HCT116 (cell line): ENCODE measurements at regions not wholly inside any gene's neighbourhood (a gene's known extent, or its start where the extent isn't known, plus 50 kb on each side); places are given as distances from the start of the nearest gene placed in this dataset.

Source experiments
- ATAC-seq: fragments of 200-7000 bp; cut with Tn5 transposase; 2 replicates; pipeline ENCODE4 v1.9.1; 2020; ENCODE audit warnings: mild to moderate bottlenecking, moderate library complexity
- BruUV-seq: library from RNA; stranded (reverse); fragments of 400-500 nt; replicated peaks from 2 replicates; lab custom pipeline; 2021; lab: Mats Ljungman, UMichigan
- CTCF ChIA-PET: fragments of 300-600 bp; sonication (Branson Sonifier 250); formaldehyde crosslinking; loops from one replicate; lab custom pipeline; 2021; ENCODE audit warnings: antibody characterized with exemption; lab: Charles Lee
- POLR2A ChIA-PET: fragments of 300-600, 350-600 bp; sonication (Branson Sonifier 250); formaldehyde crosslinking; loops from one replicate; lab custom pipeline; 2021; ENCODE audit warnings: antibody characterized with exemption; lab: Charles Lee
- RAD21 ChIA-PET, 2 experiments: fragments of 300-600 bp; sonication (Branson Sonifier 250); formaldehyde crosslinking; loops; one replicate each; lab custom pipeline; 2023; ENCODE audit warnings: low total read pairs in 2 of 2; ENCODE audit not compliant: uncharacterized antibody in 2 of 2, unreplicated experiment in 2 of 2, low non-redundant PET in 1 of 2; lab: Charles Lee
- DNase-seq: peaks from one replicate; pipeline ENCODE4 v3.0.0-alpha.2; 2010; ENCODE audit warnings: low read depth, low spot score
- H2AFZ ChIP-seq: fragments of 200-600 bp; shearing (Covaris generic), sonication (generic); 2 replicates; pipeline ENCODE4 v1.6.1; 2017; ENCODE audit warnings: low read depth, mixed run types, mixed read lengths, antibody characterized with exemption, low read length; ENCODE audit not compliant: poor library complexity, severe bottlenecking
- H3K27ac ChIP-seq: 2 replicates; pipeline ENCODE4 v1.5.1; 2012; ENCODE audit warnings: low read depth, low read length
- H3K27me3 ChIP-seq: fragments of 200-600 bp; sonication (generic); 2 replicates; pipeline ENCODE4 v1.6.1; 2016; ENCODE audit warnings: mixed run types, low read length, mixed read lengths; ENCODE audit not compliant: insufficient read depth
- H3K36me3 ChIP-seq, 2 experiments: fragments of 200-500 bp in 1 of 2; fragments of 200-600 bp in 1 of 2; sonication (Bioruptor generic) in 1 of 2; sonication (generic) in 1 of 2; 2 replicates each; pipeline versions ENCODE4 v1.5.1 to v1.6.1; 2014 to 2016; ENCODE audit warnings: low read length in 2 of 2, inconsistent platforms in 1 of 2, mixed read lengths in 1 of 2, mixed run types in 1 of 2; ENCODE audit not compliant: insufficient read depth in 2 of 2, control insufficient read depth in 1 of 2
- H3K4me1 ChIP-seq, 2 experiments: fragments of 200-600 bp in 1 of 2; sonication (generic) in 1 of 2; 2 replicates each; pipeline versions ENCODE4 v1.5.1 to v1.6.1; 2012 to 2017; ENCODE audit warnings: low read length in 2 of 2, inconsistent platforms in 1 of 2, mild to moderate bottlenecking in 1 of 2, mixed read lengths in 1 of 2, mixed run types in 1 of 2, moderate library complexity in 1 of 2; ENCODE audit not compliant: insufficient read depth in 2 of 2, control insufficient read depth in 1 of 2
- H3K4me2 ChIP-seq: fragments of 200-600 bp; sonication (generic); 2 replicates; pipeline ENCODE4 v1.6.1; 2017; ENCODE audit warnings: mixed run types, low read length, mixed read lengths
- H3K4me3 ChIP-seq, 2 experiments: fragments of 200-600 bp in 1 of 2; sonication (generic) in 1 of 2; replicated peaks in 1 of 2; 2 replicates each; pipeline ENCODE4 v1.5.1; 2011 to 2016; ENCODE audit warnings: low read length in 2 of 2, control low read depth in 1 of 2, low read depth in 1 of 2, mild to moderate bottlenecking in 1 of 2, mixed read lengths in 1 of 2, mixed run types in 1 of 2
- H3K79me2 ChIP-seq: fragments of 200-600 bp; sonication (generic); 2 replicates; pipeline ENCODE4 v1.6.1; 2017; ENCODE audit warnings: mild to moderate bottlenecking, mixed run types, low read length, moderate library complexity, mixed read lengths; ENCODE audit not compliant: insufficient read depth
- H3K9ac ChIP-seq: fragments of 200-600 bp; sonication (generic); 2 replicates; pipeline ENCODE4 v1.6.1; 2016; ENCODE audit warnings: low read length, mixed read lengths
- H3K9me2 ChIP-seq: fragments of 200-600 bp; sonication (generic), shearing (Covaris generic); 2 replicates; pipeline ENCODE4 v1.6.1; 2017; ENCODE audit warnings: mixed run types, mild to moderate bottlenecking, moderate library complexity; ENCODE audit not compliant: insufficient read depth
- H3K9me3 ChIP-seq, 2 experiments: fragments of 200-500 bp in 1 of 2; fragments of 200-600 bp in 1 of 2; sonication (Bioruptor generic) in 1 of 2; sonication (generic) in 1 of 2; 2 replicates each; pipeline ENCODE4 v1.6.1; 2014 to 2017; ENCODE audit warnings: low read length in 2 of 2, mixed read lengths in 2 of 2, inconsistent platforms in 1 of 2, low read depth in 1 of 2, mild to moderate bottlenecking in 1 of 2, mixed run types in 1 of 2, moderate library complexity in 1 of 2; ENCODE audit not compliant: control insufficient read depth in 1 of 2, insufficient read depth in 1 of 2
- H4K20me1 ChIP-seq: fragments of 200-600 bp; sonication (generic), shearing (Covaris generic); 2 replicates; pipeline ENCODE4 v1.6.1; 2017; ENCODE audit warnings: mixed run types, mild to moderate bottlenecking, moderate library complexity; ENCODE audit not compliant: insufficient read depth
- EGR1 ChIP-seq: IDR thresholded peaks from 2 replicates; pipeline ENCODE4 v1.6.1; 2012; ENCODE audit warnings: low read depth
- EZH2 ChIP-seq: fragments of 200-600 bp; sonication (generic); IDR thresholded peaks from 2 replicates; pipeline ENCODE4 v1.6.1; 2017; ENCODE audit warnings: antibody characterized with exemption, mixed run types
- FOSL1 ChIP-seq: IDR thresholded peaks from 2 replicates; pipeline ENCODE4 v1.6.1; 2012; ENCODE audit warnings: low read depth
- MAX ChIP-seq: IDR thresholded peaks from 2 replicates; pipeline ENCODE4 v1.6.1; 2012
- POLR2A ChIP-seq: IDR thresholded peaks from 2 replicates; pipeline ENCODE4 v1.7.0; 2011; ENCODE audit warnings: borderline replicate concordance; ENCODE audit not compliant: insufficient read depth, insufficient read length; ENCODE audit errors: extremely low read depth
- RAD21 ChIP-seq: IDR thresholded peaks from 2 replicates; pipeline ENCODE4 v1.6.1; 2012; ENCODE audit warnings: low read depth, mild to moderate bottlenecking
- intact Hi-C: fragments of 100-400 bp; cut with micrococcal nuclease; formaldehyde crosslinking; loops from 2 replicates; pipeline ENCODE4 v1.10.0; 2022

GRCh38 chr17:34070712-34071111 lies 184.4 kb upstream of the CCL2 start:
- no peak overlapping the region for H2AFZ ChIP-seq

GRCh38 chr17:34071886-34072420 lies 183.1 kb upstream of the CCL2 start:
- H3K27me3 ChIP-seq, result no peaks in the 10 kb centered on the region
- POLR2A ChIA-PET, result no interaction called here
- TF ChIP-seq FOSL1 (no peak), MAX (no peak)
- TF ChIP-seq, all 23 proteins: peak for 0
- no peak overlapping the region for H3K9ac ChIP-seq
- H3K9me3 ChIP-seq, result peaks cover 0 to 13% of the 10 kb centered on the region in 2 experiments; a peak in 2 of 4 replicates
- H3K4me1 ChIP-seq, result no peaks in the 10 kb centered on the region
- BruUV-seq, result no TSS peak
- ChIA-PET RAD21 (no interaction called here), CTCF (no interaction called here)
- H3K27ac ChIP-seq, result no peak overlapping the region
- H3K9me2 ChIP-seq, result no peaks in the 10 kb centered on the region
- H4K20me1 ChIP-seq, result no peaks in the 10 kb centered on the region
- ATAC-seq (no peak), DNase-seq (no peak)
- intact Hi-C loops, result no loop called here
- no peak overlapping the region for H3K4me3 ChIP-seq
- no peaks in the 10 kb centered on the region for H3K36me3 ChIP-seq
- H2AFZ ChIP-seq, result no peak overlapping the region
- H3K79me2 ChIP-seq, result no peaks in the 10 kb centered on the region
- no peak overlapping the region for H3K4me2 ChIP-seq

More at GRCh38 chr17:34070712-34071111, 184.4 kb upstream of the CCL2 start:
- H3K9ac ChIP-seq, result no peak overlapping the region
- H3K4me1 ChIP-seq, result no peaks in the 10 kb centered on the region
- intact Hi-C loops, result no loop called here
- ChIA-PET RAD21 (no interaction called here), POLR2A (no interaction called here), CTCF (no interaction called here)
- H3K79me2 ChIP-seq, result no peaks in the 10 kb centered on the region
- no TSS peak for BruUV-seq
- no peak for TF ChIP-seq EZH2
- TF ChIP-seq RAD21, result no peak
- no peak for TF ChIP-seq POLR2A
- TF ChIP-seq EGR1, result no peak
- H4K20me1 ChIP-seq, result no peaks in the 10 kb centered on the region
- no peak overlapping the region for H3K27ac ChIP-seq
- no peaks in the 10 kb centered on the region for H3K36me3 ChIP-seq
- peaks cover 0 to 13% of the 10 kb centered on the region in 2 experiments; a peak in 2 of 4 replicates for H3K9me3 ChIP-seq
- no peak overlapping the region for H3K4me3 ChIP-seq
- H3K4me2 ChIP-seq, result no peak overlapping the region
- ATAC-seq, result no peak
- DNase-seq, result no peak
- H3K27me3 ChIP-seq, result no peaks in the 10 kb centered on the region
- no peaks in the 10 kb centered on the region for H3K9me2 ChIP-seq
